GM23338 (cell line): ENCODE measurements at regions not wholly inside any gene's neighbourhood (a gene's known extent, or its start where the extent isn't known, plus 50 kb on each side); places are given as distances from the start of the nearest gene placed in this dataset.

ENCODE experiments used
- CREB1 ChIP-seq: fragments of 250-450 bp; sonication (Bioruptor Pico); IDR thresholded peaks from 2 replicates; pipeline ENCODE4 v1.5.0; 2020; ENCODE audit warnings: low read depth, mild to moderate bottlenecking, moderate library complexity
- EZH2 ChIP-seq: fragments of 200-600 bp; sonication (generic); IDR thresholded peaks from one replicate; pipeline ENCODE4 v1.8.0; 2017; ENCODE audit warnings: antibody characterized with exemption, mild to moderate bottlenecking, low read depth; ENCODE audit not compliant: unreplicated experiment
- EZH2phosphoT487 ChIP-seq: fragments of 200-600 bp; sonication (generic); IDR thresholded peaks from one replicate; pipeline ENCODE4 v1.8.1; 2018; ENCODE audit warnings: antibody characterized with exemption; ENCODE audit not compliant: unreplicated experiment
- JUNB ChIP-seq: IDR thresholded peaks from one replicate; pipeline ENCODE4 v1.6.1; 2016; ENCODE audit warnings: antibody characterized with exemption; ENCODE audit not compliant: unreplicated experiment
- POLR2AphosphoS5 ChIP-seq: IDR thresholded peaks from 2 replicates; pipeline ENCODE4 v1.6.1; 2016; ENCODE audit warnings: antibody characterized with exemption, low read depth
- STAT1 ChIP-seq: IDR thresholded peaks from one replicate; pipeline ENCODE4 v1.6.1; 2016; ENCODE audit warnings: antibody characterized with exemption; ENCODE audit not compliant: unreplicated experiment
- ZNF114 ChIP-seq: fragments of 250-450 bp; sonication (Bioruptor Pico); IDR thresholded peaks from 2 replicates; pipeline ENCODE4 v1.5.0; 2020; ENCODE audit warnings: mild to moderate bottlenecking, moderate library complexity
- TF ChIP-seq, protein P1 (sequence below), 2 experiments: fragments of 200-600 bp in 1 of 2; sonication (generic) in 1 of 2; conservative IDR thresholded peaks; 2 replicates each; pipeline versions ENCODE4 v1.5.1 to v1.6.1; 2016 to 2017; ENCODE audit warnings: antibody characterized with exemption in 2 of 2, low read depth in 2 of 2, mild to moderate bottlenecking in 2 of 2, moderate library complexity in 1 of 2
- TF ChIP-seq, protein P2 (sequence below): IDR thresholded peaks from 2 replicates; pipeline ENCODE4 v1.6.1; 2016; ENCODE audit warnings: antibody characterized with exemption
- TF ChIP-seq, protein P3 (sequence below): IDR thresholded peaks from one replicate; pipeline ENCODE4 v1.6.1; 2018; ENCODE audit warnings: antibody characterized with exemption; ENCODE audit not compliant: unreplicated experiment
- TF ChIP-seq, protein P4 (sequence below): fragments of 250-450 bp; sonication (Bioruptor Pico); IDR thresholded peaks from 2 replicates; pipeline ENCODE4 v1.5.0; 2020; ENCODE audit warnings: mild to moderate bottlenecking, moderate library complexity

DNA sequence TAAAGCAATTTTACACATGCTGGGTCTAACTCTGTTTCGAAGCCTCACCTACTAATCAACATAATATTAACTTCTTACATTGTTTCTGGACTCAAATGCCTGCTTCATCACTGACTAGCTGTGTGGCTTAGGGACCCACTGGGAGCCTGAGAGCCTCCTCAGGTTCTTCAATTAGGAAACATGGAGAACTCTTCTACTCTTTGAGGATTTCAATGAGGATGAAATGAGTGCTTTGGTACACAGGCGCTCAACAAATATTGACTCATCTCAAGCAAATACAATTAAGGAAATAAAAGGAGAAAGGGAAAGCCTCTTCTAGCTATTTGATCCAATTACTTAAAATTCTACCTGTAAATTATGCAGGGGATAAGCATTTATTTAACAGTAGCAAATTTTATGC is 84.4 kb upstream of the JAK1 start:
- no peak for TF ChIP-seq EZH2
- TF ChIP-seq, protein P1, sequence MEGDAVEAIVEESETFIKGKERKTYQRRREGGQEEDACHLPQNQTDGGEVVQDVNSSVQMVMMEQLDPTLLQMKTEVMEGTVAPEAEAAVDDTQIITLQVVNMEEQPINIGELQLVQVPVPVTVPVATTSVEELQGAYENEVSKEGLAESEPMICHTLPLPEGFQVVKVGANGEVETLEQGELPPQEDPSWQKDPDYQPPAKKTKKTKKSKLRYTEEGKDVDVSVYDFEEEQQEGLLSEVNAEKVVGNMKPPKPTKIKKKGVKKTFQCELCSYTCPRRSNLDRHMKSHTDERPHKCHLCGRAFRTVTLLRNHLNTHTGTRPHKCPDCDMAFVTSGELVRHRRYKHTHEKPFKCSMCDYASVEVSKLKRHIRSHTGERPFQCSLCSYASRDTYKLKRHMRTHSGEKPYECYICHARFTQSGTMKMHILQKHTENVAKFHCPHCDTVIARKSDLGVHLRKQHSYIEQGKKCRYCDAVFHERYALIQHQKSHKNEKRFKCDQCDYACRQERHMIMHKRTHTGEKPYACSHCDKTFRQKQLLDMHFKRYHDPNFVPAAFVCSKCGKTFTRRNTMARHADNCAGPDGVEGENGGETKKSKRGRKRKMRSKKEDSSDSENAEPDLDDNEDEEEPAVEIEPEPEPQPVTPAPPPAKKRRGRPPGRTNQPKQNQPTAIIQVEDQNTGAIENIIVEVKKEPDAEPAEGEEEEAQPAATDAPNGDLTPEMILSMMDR (conservative IDR thresholded peaks at IDR 0.05; ENCODE audit: low read depth in 2 of 2), result no peak
- TF ChIP-seq POLR2AphosphoS5, result no peak
- no peak for TF ChIP-seq CREB1 (CRISPR knock-in tag)
- no peak for TF ChIP-seq EZH2phosphoT487
- TF ChIP-seq, protein P2, sequence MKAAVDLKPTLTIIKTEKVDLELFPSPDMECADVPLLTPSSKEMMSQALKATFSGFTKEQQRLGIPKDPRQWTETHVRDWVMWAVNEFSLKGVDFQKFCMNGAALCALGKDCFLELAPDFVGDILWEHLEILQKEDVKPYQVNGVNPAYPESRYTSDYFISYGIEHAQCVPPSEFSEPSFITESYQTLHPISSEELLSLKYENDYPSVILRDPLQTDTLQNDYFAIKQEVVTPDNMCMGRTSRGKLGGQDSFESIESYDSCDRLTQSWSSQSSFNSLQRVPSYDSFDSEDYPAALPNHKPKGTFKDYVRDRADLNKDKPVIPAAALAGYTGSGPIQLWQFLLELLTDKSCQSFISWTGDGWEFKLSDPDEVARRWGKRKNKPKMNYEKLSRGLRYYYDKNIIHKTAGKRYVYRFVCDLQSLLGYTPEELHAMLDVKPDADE, result no peak
- TF ChIP-seq, protein P3, sequence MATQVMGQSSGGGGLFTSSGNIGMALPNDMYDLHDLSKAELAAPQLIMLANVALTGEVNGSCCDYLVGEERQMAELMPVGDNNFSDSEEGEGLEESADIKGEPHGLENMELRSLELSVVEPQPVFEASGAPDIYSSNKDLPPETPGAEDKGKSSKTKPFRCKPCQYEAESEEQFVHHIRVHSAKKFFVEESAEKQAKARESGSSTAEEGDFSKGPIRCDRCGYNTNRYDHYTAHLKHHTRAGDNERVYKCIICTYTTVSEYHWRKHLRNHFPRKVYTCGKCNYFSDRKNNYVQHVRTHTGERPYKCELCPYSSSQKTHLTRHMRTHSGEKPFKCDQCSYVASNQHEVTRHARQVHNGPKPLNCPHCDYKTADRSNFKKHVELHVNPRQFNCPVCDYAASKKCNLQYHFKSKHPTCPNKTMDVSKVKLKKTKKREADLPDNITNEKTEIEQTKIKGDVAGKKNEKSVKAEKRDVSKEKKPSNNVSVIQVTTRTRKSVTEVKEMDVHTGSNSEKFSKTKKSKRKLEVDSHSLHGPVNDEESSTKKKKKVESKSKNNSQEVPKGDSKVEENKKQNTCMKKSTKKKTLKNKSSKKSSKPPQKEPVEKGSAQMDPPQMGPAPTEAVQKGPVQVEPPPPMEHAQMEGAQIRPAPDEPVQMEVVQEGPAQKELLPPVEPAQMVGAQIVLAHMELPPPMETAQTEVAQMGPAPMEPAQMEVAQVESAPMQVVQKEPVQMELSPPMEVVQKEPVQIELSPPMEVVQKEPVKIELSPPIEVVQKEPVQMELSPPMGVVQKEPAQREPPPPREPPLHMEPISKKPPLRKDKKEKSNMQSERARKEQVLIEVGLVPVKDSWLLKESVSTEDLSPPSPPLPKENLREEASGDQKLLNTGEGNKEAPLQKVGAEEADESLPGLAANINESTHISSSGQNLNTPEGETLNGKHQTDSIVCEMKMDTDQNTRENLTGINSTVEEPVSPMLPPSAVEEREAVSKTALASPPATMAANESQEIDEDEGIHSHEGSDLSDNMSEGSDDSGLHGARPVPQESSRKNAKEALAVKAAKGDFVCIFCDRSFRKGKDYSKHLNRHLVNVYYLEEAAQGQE, result no peak
- TF ChIP-seq, protein P4, sequence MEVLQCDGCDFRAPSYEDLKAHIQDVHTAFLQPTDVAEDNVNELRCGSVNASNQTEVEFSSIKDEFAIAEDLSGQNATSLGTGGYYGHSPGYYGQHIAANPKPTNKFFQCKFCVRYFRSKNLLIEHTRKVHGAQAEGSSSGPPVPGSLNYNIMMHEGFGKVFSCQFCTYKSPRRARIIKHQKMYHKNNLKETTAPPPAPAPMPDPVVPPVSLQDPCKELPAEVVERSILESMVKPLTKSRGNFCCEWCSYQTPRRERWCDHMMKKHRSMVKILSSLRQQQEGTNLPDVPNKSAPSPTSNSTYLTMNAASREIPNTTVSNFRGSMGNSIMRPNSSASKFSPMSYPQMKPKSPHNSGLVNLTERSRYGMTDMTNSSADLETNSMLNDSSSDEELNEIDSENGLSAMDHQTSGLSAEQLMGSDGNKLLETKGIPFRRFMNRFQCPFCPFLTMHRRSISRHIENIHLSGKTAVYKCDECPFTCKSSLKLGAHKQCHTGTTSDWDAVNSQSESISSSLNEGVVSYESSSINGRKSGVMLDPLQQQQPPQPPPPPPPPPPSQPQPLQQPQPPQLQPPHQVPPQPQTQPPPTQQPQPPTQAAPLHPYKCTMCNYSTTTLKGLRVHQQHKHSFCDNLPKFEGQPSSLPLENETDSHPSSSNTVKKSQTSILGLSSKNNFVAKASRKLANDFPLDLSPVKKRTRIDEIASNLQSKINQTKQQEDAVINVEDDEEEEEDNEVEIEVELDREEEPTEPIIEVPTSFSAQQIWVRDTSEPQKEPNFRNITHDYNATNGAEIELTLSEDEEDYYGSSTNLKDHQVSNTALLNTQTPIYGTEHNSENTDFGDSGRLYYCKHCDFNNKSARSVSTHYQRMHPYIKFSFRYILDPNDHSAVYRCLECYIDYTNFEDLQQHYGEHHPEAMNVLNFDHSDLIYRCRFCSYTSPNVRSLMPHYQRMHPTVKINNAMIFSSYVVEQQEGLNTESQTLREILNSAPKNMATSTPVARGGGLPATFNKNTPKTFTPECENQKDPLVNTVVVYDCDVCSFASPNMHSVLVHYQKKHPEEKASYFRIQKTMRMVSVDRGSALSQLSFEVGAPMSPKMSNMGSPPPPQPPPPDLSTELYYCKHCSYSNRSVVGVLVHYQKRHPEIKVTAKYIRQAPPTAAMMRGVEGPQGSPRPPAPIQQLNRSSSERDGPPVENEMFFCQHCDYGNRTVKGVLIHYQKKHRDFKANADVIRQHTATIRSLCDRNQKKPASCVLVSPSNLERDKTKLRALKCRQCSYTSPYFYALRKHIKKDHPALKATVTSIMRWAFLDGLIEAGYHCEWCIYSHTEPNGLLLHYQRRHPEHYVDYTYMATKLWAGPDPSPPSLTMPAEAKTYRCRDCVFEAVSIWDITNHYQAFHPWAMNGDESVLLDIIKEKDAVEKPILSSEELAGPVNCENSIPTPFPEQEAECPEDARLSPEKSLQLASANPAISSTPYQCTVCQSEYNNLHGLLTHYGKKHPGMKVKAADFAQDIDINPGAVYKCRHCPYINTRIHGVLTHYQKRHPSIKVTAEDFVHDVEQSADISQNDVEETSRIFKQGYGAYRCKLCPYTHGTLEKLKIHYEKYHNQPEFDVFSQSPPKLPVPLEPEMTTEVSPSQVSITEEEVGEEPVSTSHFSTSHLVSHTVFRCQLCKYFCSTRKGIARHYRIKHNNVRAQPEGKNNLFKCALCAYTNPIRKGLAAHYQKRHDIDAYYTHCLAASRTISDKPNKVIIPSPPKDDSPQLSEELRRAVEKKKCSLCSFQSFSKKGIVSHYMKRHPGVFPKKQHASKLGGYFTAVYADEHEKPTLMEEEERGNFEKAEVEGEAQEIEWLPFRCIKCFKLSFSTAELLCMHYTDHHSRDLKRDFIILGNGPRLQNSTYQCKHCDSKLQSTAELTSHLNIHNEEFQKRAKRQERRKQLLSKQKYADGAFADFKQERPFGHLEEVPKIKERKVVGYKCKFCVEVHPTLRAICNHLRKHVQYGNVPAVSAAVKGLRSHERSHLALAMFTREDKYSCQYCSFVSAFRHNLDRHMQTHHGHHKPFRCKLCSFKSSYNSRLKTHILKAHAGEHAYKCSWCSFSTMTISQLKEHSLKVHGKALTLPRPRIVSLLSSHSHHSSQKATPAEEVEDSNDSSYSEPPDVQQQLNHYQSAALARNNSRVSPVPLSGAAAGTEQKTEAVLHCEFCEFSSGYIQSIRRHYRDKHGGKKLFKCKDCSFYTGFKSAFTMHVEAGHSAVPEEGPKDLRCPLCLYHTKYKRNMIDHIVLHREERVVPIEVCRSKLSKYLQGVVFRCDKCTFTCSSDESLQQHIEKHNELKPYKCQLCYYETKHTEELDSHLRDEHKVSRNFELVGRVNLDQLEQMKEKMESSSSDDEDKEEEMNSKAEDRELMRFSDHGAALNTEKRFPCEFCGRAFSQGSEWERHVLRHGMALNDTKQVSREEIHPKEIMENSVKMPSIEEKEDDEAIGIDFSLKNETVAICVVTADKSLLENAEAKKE (CRISPR knock-in tag), result no peak
- TF ChIP-seq JUNB, result no peak
- no peak for TF ChIP-seq ZNF114 (CRISPR knock-in tag)
- no peak for TF ChIP-seq STAT1
